Caco-2 (cell line): ENCODE measurements at regions not wholly inside any gene's neighbourhood (a gene's known extent, or its start where the extent isn't known, plus 50 kb on each side); places are given as distances from the start of the nearest gene placed in this dataset.

Experiments
- BruUV-seq: library from RNA; stranded (reverse); fragments of 400-500 nt; replicated peaks from 2 replicates; lab custom pipeline; 2021; lab: Mats Ljungman, UMichigan
- CTCF ChIA-PET: fragments of 300-600 bp; sonication (Branson Sonifier 250); formaldehyde crosslinking; loops from one replicate; lab custom pipeline; 2022; ENCODE audit warnings: antibody characterized with exemption; lab: Charles Lee
- POLR2A ChIA-PET: fragments of 300-600 bp; sonication (Branson Sonifier 250); formaldehyde crosslinking; loops from one replicate; lab custom pipeline; 2022; ENCODE audit warnings: antibody characterized with exemption; lab: Charles Lee
- DNase-seq, 2 experiments: peaks; one replicate each; pipeline versions ENCODE4 v3.0.0 to v3.0.0-alpha.2; 2020 to 2022
- H3K27me3 ChIP-seq: replicated peaks from 2 replicates; pipeline ENCODE4 v1.6.0; 2011; ENCODE audit warnings: low read length; ENCODE audit not compliant: control insufficient read depth, insufficient read depth
- H3K36me3 ChIP-seq: 2 replicates; pipeline ENCODE4 v1.5.1; 2011; ENCODE audit warnings: low read length; ENCODE audit not compliant: control insufficient read depth, insufficient read depth
- H3K4me1 ChIP-seq: fragments of 250-450 bp; sonication (Bioruptor Pico); 2 replicates; pipeline ENCODE4 v1.5.1; 2020; ENCODE audit warnings: mild to moderate bottlenecking
- H3K4me3 ChIP-seq: 2 replicates; pipeline ENCODE4 v1.5.1; 2011; ENCODE audit warnings: low read depth, mild to moderate bottlenecking, control low read depth, low read length
- H3K9me3 ChIP-seq: fragments of 250-450 bp; sonication (Bioruptor Pico); 2 replicates; pipeline ENCODE4 v1.5.1; 2020; ENCODE audit warnings: mild to moderate bottlenecking, moderate library complexity
- H3K27ac Mint-ChIP-seq: one replicate; pipeline ENCODE4 v1.8.0; 2022; ENCODE audit warnings: mixed read lengths; ENCODE audit not compliant: unreplicated experiment
- H3K27me3 Mint-ChIP-seq: one replicate; pipeline ENCODE4 v1.8.0; 2022; ENCODE audit warnings: mixed read lengths; ENCODE audit not compliant: insufficient read depth, unreplicated experiment
- H3K36me3 Mint-ChIP-seq: one replicate; pipeline ENCODE4 v1.8.0; 2022; ENCODE audit warnings: mild to moderate bottlenecking, mixed read lengths; ENCODE audit not compliant: insufficient read depth, unreplicated experiment
- H3K4me1 Mint-ChIP-seq: one replicate; pipeline ENCODE4 v1.8.0; 2022; ENCODE audit warnings: low read depth, mixed read lengths; ENCODE audit not compliant: unreplicated experiment
- H3K4me3 Mint-ChIP-seq: one replicate; pipeline ENCODE4 v1.8.0; 2022; ENCODE audit warnings: mild to moderate bottlenecking, moderate library complexity, mixed read lengths; ENCODE audit not compliant: unreplicated experiment
- H3K9me3 Mint-ChIP-seq: one replicate; pipeline ENCODE4 v1.8.0; 2022; ENCODE audit warnings: mixed read lengths; ENCODE audit not compliant: unreplicated experiment
- CTCF ChIP-seq, 2 experiments: fragments of 200-600 bp in 1 of 2; IDR thresholded peaks; 1 replicate in 1 of 2; 2 replicates in 1 of 2; pipeline versions ENCODE4 v1.5.1 to v1.8.0; 2011 to 2022; ENCODE audit warnings: antibody characterized with exemption in 1 of 2, control low read depth in 1 of 2, inconsistent platforms in 1 of 2, low read depth in 1 of 2, low read length in 1 of 2, mild to moderate bottlenecking in 1 of 2, moderate library complexity in 1 of 2; ENCODE audit not compliant: insufficient read depth in 1 of 2, severe bottlenecking in 1 of 2, unreplicated experiment in 1 of 2
- intact Hi-C: fragments of 100-400 bp; cut with micrococcal nuclease; formaldehyde crosslinking; loops from one replicate; pipeline ENCODE4 v1.10.0; 2022; ENCODE audit not compliant: unreplicated experiment

GRCh38 chr16:9197957-9198661 is 106.7 kb downstream of the HAPSTR1 start:
- Histone ChIP-seq H3K36me3 (no peaks in the 10 kb centered on the region), H3K27me3 (no peaks in the 10 kb centered on the region), H3K4me3 (no peak overlapping the region), H3K4me1 (no peaks in the 10 kb centered on the region), H3K9me3 (no peaks in the 10 kb centered on the region; the same call in none of the 2 replicates)
- no TSS peak for BruUV-seq
- Mint-ChIP-seq H3K36me3 (no peaks in the 10 kb centered on the region), H3K4me1 (no peaks in the 10 kb centered on the region), H3K9me3 (peaks cover 9% of the 10 kb centered on the region), H3K27ac (no peak overlapping the region), H3K4me3 (no peak overlapping the region), H3K27me3 (peaks cover 7% of the 10 kb centered on the region)
- no peak for DNase-seq
- intact Hi-C loops, result no loop called here
- no peak for TF ChIP-seq CTCF (IDR thresholded peaks at IDR 0.05; ENCODE audit: insufficient read depth in 1 of 2, low read depth in 1 of 2, low read length in 1 of 2, severe bottlenecking in 1 of 2, unreplicated experiment in 1 of 2)
- ChIA-PET CTCF (no interaction called here), POLR2A (no interaction called here)

GRCh38 chr16:9199311-9199710 is 107.9 kb downstream of the HAPSTR1 start:
- no peak for DNase-seq
- H3K36me3 Mint-ChIP-seq, result no peaks in the 10 kb centered on the region

GRCh38 chr16:9199751-9200150 is 108.3 kb downstream of the HAPSTR1 start:
- Mint-ChIP-seq H3K27me3 (peaks cover 8% of the 10 kb centered on the region), H3K4me3 (no peak overlapping the region), H3K9me3 (peaks cover 9% of the 10 kb centered on the region), H3K27ac (no peak overlapping the region), H3K36me3 (no peaks in the 10 kb centered on the region), H3K4me1 (no peaks in the 10 kb centered on the region)
- H3K27me3 ChIP-seq, result no peaks in the 10 kb centered on the region
- intact Hi-C loops, result no loop called here
- TF ChIP-seq CTCF (IDR thresholded peaks at IDR 0.05; ENCODE audit: insufficient read depth in 1 of 2, low read depth in 1 of 2, low read length in 1 of 2, severe bottlenecking in 1 of 2, unreplicated experiment in 1 of 2), result no peak
- no peaks in the 10 kb centered on the region for H3K36me3 ChIP-seq
- POLR2A ChIA-PET, result no interaction called here
- H3K4me3 ChIP-seq, result no peak overlapping the region
- no peaks in the 10 kb centered on the region; the same call in none of the 2 replicates for H3K9me3 ChIP-seq
- no TSS peak for BruUV-seq
- CTCF ChIA-PET, result no interaction called here
- DNase-seq, result no peak
- H3K4me1 ChIP-seq, result no peaks in the 10 kb centered on the region

More at GRCh38 chr16:9199311-9199710, 107.9 kb downstream of the HAPSTR1 start:
- ChIA-PET CTCF (no interaction called here), POLR2A (no interaction called here)
- H3K9me3 Mint-ChIP-seq, result peaks cover 9% of the 10 kb centered on the region
- H3K4me3 ChIP-seq, result no peak overlapping the region
- H3K4me1 ChIP-seq, result no peaks in the 10 kb centered on the region
- H3K4me1 Mint-ChIP-seq, result no peaks in the 10 kb centered on the region
- intact Hi-C loops, result no loop called here
- peaks cover 7% of the 10 kb centered on the region for H3K27me3 Mint-ChIP-seq
- H3K27me3 ChIP-seq, result no peaks in the 10 kb centered on the region
- no peaks in the 10 kb centered on the region; the same call in none of the 2 replicates for H3K9me3 ChIP-seq
- H3K4me3 Mint-ChIP-seq, result no peak overlapping the region
- H3K27ac Mint-ChIP-seq, result no peak overlapping the region
- BruUV-seq, result no TSS peak
- TF ChIP-seq CTCF (IDR thresholded peaks at IDR 0.05; ENCODE audit: insufficient read depth in 1 of 2, low read depth in 1 of 2, low read length in 1 of 2, severe bottlenecking in 1 of 2, unreplicated experiment in 1 of 2), result no peak
- no peaks in the 10 kb centered on the region for H3K36me3 ChIP-seq
